Stimulated activated CD4-positive, alpha-beta T cell treated with anti-CD3 and anti-CD28 coated beads, TNF-alpha, amount 100 ng/mL, for 24 hours (primary cell): ENCODE measurements at regions not wholly inside any gene's neighbourhood (a gene's known extent, or its start where the extent isn't known, plus 50 kb on each side); places are given as distances from the start of the nearest gene placed in this dataset.

Experiments
- DNase-seq, 3 experiments: peaks; one replicate each; pipeline ENCODE4 v3.0.0-alpha.2; 2020; ENCODE audit warnings: low read depth in 3 of 3

DNA sequence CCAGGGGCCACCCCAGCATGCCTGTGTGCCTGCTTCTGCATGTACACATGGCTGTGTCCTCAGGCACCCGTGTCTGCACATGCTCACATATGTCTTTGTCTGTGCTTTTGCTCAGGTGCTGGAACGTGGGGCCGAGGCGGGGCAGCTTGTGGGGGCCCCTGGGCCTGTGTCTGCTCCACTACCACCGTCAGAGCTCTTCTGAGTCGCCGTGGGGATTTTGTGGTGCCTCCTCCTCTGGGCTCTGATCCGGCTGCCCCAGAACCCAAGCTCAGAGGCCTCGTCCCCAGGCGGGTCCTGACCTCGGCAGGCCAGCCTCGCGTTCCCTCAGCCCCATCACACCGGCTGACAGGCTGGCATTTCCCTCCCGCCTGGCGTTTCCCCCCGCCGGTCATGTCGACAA is 104.6 kb upstream of the ACTRT2 start:
- DNase-seq = no peak

DNA sequence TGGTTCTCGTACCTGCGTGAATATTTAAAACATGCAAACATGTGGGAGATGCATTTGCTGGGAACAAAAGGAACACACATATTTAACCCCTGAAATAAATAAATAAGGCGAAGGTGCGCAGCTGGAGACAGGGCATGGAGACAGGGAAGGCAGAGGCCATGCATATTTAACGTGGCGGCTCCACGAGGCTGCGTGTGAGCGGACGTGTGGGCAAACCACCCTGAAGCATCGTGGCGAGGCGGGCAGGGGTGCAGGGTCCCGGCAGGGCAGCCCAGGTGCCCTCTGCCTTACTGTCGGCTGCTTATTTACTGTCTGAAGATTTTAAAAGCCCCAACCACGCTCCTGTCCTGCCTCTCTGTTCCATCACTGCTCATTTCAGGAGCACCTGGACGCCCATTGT is 104.0 kb upstream of the ACTRT2 start:
- DNase-seq = no peak

DNA sequence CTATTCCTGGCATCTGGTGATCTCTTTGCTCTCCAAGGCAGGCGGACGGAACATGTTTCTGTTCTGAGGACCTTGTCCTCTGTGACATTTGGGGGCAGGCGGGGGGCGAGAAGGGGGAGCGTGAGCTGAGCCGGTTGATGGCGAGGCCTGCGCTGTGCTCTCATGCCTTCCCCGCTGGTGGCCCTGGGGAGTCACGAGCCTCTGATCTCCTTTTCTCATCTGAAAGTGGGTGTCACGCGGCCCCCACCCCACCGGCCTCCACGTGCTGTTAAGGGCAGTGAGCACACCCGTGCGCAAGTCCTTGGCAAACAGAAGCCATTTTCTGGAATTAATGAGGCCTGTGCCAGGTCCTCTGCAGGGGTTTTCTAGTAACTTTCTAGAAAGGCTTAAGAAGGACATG is 102.8 kb upstream of the ACTRT2 start:
- no peak for DNase-seq

DNA sequence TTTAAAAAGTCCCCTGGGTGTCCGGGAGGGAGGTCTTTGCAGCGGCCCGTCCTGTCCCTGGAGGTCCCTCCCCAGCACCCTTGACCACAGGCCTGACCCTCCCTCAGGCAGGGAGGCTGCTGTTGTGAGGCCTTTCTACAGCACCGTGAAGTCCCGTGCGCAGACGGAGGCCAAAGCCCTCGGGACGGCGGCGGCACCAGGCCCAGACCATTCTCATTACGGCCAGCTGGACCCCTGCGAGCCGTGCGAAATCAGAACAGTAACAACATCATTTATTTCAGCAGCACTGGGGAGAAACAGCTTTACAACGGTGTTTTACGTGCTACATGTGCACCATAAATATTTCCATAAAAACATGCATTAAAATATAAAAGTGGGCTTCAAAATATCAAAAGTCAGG is 101.4 kb upstream of the ACTRT2 start:
- no peak for DNase-seq

DNA sequence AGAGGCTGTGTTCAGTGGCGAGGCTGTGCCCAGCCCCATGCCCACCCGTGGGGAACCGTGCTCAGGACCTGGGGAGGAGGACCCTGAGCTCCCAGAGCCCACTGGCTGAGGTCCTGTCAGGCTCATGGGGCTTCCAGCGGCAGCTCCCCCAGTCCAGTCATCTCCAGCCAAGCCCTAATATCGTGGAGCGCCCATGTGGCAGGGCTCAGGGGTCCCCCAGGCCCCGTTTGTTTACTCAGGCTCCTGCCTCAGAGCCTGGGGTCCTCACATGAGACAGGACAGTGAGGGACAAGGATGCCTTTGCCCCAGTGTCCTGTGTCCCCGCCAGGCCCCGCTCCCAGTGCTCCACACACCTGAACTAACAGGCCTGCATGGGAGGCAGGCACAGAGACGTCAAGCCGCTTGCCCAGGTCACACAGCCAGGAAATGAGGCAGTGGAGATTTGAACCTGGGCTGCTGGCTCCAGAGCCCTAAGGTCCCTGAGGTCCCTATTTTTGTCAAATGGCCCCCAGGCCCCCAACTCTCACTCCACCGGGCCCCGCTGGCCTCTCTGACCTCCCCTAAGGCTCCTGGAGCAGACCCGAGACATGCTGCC is 100.7 kb upstream of the ACTRT2 start:
- no peak for DNase-seq

DNA sequence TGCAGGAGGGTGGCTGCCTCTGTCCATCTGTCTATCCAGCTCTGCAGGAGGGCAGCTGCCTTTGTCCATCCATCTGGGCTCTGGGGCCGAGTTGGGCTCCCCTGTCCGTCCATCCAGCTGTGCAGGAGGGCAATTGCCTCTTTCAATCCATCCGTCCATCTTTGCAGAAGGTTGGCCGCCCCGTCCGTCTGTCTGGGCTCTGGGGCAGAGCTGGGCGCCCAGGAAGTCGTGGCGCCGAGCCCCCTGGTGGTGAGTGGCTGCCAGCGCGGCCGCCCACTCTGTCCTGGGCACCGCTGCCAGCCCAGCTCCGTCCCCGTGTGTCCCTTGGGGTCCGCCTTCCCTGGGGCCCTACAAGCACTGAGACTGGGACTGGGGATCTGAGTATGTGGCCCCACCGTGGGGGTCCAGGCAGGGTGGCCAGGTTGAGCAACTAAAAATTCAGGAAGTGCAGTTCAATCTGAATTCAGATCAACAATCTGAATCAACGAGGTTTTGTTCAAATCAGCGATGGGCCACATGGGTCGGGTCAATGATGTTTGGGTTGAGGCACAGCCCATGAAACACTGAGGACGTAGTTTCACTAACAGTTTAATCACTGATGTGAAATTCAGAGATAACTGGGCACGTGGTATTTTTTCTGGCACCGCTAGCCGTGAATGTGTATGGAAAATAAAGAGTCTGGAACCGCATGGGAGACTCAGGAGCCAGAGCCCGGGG is 99.1 kb upstream of the ACTRT2 start:
- peak in 1 of 3 experiments; percentile 37 for DNase-seq

DNA sequence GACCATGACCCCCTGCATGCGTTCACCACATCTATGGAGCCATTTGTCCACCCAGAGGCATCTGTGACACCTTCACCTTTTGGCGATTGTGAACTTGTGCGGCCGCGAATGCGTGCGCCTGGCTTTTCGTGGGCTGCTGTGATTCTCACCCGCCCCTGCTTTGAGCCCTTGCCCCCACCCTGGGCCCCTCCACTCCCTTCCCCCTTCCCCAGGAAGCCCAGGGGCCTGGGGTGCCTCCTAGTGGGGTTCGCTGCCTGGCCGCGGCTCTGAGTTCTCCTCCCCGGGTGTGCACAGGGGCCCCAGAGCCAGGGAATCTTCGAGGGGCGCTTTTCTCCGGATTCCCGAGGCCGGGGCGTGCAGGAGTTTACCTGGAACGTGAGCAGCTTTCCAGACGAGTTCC is 97.9 kb upstream of the ACTRT2 start:
- no peak for DNase-seq

DNA sequence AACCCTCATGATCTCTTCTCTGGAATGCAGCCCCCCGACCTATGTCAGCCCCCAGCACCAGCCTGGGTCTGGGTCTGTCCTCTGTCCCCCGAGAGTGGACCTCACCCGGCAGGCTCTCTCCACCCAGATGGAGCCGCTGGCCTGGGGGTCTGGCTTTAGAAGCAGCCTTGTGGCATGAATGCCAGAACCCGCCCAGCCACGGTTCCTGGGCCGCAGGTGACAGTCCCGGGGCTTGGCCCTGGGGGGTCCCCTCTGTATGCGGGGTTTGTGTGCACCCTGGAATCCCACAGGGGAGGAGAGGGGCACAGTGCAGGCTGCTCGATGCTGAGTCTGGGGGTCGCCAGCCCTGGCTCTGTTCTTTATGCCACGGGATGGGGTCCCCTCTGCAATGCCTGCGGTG is 96.0 kb upstream of the ACTRT2 start:
- DNase-seq = no peak

DNA sequence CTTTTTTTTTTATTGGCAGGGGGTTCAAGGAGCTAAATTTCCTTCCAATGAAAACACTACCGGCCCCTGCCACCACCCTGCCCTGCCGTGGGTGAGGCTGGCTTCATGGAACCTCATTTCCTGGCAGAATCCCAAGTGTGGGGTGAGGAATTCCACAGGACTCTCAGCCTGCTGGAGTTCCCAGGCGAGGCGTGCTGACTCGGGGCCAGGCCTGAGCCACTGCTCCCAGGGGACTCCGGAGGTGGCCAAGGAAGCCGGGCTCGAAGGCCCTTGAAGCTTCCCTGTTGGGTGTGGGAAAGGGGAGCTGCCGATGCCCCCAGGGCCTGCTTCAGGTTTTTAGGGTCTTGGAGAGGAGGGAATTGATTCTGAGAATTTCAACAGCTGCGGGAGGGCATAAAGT is 95.3 kb upstream of the ACTRT2 start:
- no peak for DNase-seq

DNA sequence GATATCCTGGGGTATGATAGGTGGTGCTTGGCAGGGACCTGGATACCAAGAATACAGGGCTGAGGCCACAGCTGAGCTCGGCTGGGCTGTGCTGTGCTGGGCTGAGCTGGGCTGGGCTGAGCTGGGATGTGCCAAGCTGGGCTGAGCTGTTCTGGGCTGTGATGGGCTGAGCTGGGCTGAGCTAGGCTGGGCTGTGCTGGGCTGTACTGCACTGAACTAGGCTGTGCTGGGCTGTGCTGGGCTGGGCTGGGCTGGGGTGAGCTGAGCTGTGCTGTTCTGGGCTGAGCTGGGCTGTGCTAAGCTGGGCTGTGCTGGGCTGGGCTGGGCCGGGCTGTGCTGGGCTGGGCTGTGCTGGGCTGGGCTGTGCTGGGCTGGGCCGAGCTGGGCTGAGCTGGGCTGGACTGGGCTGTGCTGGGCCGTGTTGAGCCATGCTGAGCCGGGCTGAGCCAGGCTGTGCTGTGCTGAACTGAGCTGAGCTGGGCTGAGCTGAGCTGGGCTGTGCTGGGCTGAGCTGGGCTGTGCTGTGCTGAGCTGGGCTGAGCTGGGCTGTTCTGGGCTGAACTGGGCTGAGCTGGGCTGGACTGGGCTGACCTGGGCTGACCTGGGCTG is 94.7 kb upstream of the ACTRT2 start:
- DNase-seq = no peak

DNA sequence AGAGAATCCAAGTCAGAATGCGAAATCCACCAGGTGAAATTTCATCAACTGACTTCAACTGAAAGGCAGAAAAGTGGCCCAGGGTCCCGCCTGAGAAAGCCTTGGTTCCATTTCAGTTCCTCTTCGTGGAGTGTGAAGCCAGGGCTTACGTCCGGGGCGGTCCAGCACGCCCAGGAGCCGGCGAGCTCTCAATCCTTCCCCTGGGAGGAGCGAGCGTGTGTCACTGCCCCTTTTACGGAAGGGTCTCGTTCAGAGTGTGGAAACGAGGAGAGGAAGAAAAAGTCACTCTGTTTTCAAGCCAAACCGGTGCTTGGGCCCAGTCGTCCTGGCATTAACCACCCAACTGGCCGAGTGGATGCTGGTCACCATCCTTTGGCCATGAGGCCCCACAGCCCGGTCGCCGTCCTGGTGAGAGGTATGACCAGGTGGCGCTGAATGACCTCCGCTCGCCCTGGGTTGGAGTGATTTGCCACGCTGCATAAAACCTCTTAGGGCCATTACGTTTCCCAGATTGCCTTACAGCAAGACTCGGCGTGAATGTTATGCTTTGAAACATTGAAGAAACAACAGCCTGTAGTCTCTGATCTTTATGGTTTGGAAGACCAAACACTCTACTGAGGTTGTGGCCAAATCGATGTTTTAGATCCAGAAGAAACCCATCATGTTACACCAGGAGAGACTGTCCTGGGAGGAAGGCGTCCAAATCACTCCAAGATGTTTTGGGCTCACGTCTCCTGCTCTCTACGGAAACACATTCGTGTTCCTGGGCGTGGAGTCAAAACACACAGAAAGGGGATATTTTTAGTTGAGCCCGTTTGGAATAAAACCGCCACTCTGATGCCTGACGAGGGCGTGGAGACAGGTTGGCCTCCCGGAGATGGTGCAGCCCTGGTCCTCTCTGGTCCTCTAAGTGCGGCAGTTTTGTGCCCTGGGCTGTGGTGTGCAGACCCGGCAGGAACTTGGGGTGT is 93.6 kb upstream of the ACTRT2 start:
- DNase-seq = no peak

DNA sequence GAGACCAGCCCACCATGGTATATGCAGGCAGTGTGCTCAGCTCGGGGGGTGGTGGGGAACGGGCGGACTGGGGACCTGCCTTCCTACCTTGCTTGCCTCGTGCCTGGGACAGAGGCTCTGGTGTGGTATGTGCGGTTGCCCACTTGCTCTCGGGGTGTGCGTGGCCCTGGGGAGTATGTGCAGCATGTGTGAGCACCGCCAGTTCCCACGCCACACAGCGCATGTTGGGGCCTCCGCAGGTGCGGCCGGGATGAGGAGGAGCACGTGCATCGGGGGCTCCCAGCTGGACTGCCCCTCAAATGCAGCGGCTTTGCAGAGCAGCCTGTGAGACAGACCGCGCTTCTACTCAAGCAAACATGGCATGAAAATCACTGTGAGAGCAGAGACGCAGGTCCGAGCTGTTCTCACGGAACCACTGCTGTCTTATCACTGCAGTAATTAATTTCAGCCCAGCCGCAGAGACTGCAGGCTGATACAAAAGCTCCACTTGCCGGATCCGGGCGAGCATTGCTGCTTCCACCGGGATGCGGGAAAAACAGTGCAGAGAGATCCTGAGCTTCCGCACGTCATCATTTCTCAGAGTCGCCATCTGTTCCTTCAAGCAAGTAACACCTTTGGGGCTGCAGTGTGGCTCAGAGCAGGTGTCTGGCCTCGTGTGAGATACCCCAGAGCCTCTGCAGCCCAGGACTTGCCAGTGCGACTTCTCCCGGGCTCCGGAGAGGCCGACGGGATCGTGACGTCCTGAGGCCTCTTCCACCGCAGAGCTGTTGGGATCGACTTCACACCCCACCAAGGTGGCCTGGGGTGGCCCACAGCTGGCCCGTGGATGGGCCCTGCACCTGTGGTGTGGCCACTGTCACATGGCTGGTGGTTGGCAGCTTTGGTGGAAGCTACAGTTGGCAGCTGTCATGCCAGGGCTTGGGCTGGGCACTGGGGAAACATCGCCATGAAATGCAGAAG is 92.6 kb upstream of the ACTRT2 start:
- no peak for DNase-seq

DNA sequence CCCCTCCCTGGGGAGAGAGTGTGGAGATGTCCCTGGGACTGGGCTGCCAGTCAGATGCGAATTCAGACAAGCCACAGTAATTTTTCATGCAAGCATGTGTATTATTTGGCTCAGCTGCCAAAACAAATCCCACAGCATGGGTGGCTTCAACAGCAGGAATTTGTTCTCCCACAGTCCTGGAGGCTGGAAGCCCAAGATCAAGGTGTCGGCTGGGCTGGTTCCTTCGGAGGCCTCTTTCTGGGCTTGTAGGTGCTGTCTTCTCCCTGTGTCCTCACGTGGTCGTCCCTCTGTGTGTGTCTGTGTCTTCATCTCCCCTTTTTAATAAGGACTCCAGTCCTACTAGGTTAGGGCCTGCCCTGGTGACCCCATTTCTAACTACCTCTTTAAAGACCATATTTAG is 91.9 kb upstream of the ACTRT2 start:
- DNase-seq = no peak

DNA sequence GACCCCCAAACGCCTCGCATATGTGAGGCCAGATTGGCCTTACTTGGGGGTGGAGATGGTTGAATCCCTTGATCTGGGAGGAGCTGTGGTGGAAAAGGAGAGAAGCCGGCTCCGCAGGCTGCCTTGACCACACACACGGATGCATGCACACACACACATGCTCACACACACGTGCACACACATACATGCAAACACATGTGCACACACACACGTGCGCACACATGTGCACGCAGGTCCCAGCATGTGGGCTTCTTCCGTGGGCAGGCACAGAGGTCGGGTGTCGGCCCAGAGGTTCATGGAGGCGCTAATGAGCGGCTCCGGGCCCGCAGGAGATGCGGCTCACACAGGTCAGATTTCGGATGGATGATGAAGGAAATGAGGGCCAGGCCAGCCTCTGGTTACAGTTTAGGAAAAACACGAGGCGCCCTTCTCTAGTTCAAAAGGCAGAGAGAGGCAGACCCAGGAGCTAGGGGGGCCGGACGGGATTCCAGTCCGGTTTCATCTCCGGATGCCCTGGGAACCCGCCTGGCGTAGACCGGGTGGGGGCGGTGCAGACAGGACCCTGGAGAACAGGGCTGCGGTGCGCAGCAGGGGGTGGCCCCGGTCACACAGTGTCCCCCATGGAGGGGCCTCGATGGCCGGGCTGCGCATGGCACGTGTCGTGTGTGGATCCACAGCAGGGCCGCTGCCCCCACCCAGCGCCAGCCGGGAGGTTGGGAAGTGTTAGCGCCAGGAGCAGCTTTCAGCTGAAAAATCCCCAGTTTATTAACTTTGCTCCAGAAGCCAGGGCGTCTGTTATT is 91.1 kb upstream of the ACTRT2 start:
- no peak for DNase-seq

DNA sequence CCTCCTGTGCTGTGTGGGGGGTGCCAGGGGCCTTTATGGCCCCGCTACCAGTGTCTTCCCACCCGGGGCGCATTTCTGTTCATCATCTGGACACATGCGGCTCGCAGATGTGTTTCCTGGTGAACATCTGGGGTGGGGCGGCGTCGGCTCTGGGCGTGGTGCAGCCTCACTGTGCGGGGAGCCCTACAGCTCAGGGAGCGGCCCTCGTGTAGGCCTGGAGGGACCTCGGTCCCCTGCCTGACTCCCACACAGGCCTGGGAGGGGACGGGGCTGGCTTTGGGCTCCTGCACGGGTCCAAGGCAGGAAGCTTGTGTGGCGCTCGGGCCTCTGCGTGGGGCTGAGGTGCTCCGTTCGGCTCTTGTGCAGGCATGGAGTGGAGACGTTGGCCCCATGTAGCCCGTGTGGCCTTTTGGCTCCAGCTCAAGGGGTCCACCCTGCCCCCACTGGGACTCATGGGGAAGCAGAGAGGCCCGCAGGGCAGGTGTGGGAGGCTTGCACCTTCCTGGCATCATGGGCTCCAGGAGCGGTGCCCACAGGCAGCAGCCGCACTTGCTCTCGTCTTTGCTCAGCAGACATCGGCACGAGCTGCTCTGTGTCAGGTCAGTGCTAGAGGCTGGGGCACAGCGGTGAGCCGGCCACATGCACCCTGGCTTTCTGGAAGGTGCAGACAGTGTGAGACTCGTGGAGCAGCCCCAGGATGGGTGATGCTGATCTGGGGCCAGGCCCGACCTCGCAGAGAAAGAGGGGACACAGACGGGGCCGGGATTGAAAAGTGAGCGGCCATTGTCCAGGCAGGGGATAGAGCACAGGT is 90.1 kb upstream of the ACTRT2 start:
- no peak for DNase-seq

DNA sequence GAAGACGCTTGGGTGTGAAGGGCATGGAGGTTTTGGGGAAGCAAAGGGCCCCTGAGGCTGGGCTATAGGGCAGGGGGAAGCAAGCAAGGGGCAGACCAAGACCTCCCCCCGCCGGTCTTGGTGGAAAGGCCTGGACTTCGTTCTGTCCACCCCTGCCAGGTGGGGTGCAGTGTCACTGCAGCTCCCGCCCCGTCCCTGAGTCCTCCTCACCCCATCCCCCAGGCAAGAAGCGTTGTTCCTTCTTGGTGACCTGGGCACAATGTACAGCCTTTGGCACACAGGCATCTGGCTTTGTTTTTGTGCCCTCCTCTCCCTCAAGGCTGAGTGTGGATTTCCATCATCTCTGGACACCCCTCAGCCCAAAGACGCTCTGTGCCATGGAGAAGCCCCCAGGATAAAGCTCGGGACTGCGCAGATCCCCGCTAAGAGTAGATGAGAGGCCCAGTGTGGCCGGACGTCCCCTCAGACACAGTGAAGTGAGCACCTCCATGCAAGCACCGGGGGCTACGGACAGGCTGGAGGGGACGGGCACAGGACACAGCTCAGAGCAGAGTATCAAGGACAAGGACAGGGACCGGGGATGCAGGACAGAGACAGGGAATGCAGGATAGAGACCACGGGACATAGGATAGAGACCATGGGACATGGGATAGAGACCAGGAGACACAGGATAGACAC is 89.4 kb upstream of the ACTRT2 start:
- no peak for DNase-seq

DNA sequence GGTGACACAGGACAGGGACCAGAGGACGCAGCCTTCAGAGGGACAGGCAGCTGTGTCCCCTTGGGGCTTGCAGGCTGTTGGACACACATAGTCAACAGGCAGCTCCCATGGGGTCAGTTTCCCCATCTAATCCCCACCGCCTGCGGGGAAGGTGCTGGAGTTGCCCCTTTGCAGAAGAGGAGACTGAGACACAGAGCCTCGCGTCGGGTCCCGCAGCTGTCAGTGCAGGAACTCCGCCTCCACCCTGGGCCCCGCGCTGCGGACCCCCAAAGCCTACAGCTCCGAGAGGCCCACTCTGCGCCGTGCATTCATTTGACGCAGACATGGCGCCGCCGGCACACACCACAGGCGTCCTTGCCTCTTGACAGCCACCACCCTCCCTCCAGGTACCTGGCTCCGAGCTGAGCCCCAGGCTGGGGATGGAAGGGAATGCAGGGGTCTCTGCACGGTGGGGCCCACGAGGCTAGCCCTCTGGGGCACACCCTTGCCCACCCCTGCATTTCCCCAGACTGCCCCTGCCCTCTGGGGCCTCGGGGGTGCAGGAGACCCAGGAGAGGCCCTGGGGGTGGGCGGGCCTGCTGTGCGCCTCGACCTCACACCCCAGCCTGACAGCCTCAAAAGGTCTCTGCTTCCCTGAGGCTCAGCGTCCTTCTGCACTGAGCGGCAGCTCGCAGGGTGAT is 88.5 kb upstream of the ACTRT2 start:
- no peak for DNase-seq

DNA sequence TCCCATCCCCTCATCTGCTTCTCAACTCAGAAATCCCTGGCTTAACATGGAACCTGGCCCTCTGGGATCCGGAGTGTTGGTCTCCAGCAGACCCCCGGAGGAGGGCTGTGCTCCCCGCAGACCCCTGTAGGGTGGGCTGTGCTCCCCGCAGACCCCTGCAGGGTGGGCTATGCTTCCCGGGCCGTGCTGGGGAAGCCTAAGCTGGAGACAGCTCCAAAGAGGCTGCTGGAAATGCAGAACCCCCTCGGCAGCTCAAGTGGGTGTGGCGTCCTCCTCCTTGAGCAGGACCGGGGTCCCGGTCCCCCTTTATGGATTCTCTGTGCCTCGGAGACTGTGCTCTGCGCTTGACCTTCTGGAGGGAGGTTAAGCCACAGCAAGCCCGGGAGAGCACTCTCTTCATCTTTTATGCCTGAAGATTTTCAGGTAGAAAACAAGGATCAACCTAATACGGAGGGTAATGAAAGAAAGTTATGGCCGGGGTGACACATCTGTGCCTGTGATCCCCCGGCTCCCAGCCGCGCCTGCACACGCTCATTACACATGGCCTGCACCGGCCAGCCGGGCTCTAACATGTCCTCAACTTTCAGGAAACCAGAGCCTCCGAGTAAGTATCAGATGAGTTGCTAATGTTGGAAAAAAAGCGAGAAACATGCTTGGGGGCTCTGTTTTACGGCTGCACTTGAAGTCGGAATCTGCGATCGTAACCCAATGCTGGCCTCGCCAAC is 87.7 kb upstream of the ACTRT2 start:
- no peak for DNase-seq
